ENCODE measurements at regions not wholly inside any gene's neighbourhood (a gene's known extent, or its start where the extent isn't known, plus 50 kb on each side); places are given as distances from the start of the nearest gene placed in this dataset.

DNA sequence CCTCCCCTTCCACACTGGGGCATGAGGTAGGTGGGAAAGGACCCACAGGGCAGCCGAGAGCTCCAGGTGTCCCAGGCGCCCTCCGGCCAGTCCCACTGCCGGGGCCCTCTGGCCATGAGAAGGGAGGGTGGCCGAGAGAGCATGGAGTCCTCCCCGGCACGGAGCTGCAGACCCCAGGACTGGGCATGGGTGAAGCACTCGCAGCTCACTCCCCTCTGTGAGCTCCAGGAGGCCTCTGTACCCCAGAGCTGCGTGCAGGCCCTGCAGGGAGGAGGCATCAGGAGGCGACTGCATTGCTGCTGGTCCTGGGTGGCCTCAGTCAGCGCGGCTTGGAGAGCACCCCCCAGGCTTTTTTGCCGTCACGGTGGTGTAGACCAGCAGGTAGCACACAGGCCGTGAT is 80.1 kb upstream of the TTC34 start:
- H3K4me3 ChIP-seq (ENCODE audit: low read depth, low read length, poor library complexity, severe bottlenecking), result no peak overlapping the region
- no peaks in the 10 kb centered on the region for H4K20me1 ChIP-seq (ENCODE audit: insufficient read depth, low read length)
- no peaks in the 10 kb centered on the region for H3K9me3 ChIP-seq (ENCODE audit: low read length)
- H3K4me2 ChIP-seq (ENCODE audit: low read length), result no peak overlapping the region
- H3K9me2 ChIP-seq (ENCODE audit: low read depth, low read length), result no peaks in the 10 kb centered on the region
- no peak overlapping the region for H3K27ac ChIP-seq (ENCODE audit: low read depth, low read length, poor library complexity, severe bottlenecking)
- TF ChIP-seq, protein P1, sequence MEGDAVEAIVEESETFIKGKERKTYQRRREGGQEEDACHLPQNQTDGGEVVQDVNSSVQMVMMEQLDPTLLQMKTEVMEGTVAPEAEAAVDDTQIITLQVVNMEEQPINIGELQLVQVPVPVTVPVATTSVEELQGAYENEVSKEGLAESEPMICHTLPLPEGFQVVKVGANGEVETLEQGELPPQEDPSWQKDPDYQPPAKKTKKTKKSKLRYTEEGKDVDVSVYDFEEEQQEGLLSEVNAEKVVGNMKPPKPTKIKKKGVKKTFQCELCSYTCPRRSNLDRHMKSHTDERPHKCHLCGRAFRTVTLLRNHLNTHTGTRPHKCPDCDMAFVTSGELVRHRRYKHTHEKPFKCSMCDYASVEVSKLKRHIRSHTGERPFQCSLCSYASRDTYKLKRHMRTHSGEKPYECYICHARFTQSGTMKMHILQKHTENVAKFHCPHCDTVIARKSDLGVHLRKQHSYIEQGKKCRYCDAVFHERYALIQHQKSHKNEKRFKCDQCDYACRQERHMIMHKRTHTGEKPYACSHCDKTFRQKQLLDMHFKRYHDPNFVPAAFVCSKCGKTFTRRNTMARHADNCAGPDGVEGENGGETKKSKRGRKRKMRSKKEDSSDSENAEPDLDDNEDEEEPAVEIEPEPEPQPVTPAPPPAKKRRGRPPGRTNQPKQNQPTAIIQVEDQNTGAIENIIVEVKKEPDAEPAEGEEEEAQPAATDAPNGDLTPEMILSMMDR (IDR thresholded peaks at IDR 0.05; ENCODE audit: low read length), result no peak
- TF ChIP-seq EZH2 (IDR thresholded peaks at IDR 0.05; ENCODE audit: borderline replicate concordance, low read length), result no peak
- H3K36me3 ChIP-seq (ENCODE audit: insufficient read depth, low read length), result no peaks in the 10 kb centered on the region
- H3K27me3 ChIP-seq (ENCODE audit: insufficient read depth, low read length), result 0 out of 2 replicates have a peak, but pooled peaks cover 3% of the 10 kb centered on the region
- H3F3A ChIP-seq (ENCODE audit: insufficient read depth, low read length), result no peaks in the 10 kb centered on the region
- H2AFZ ChIP-seq (ENCODE audit: low read length), result no peak overlapping the region
- no peak overlapping the region for H3K9ac ChIP-seq (ENCODE audit: low read length)
- H3K4me1 ChIP-seq (ENCODE audit: insufficient read depth, low read length, severe bottlenecking), result no peaks in the 10 kb centered on the region
- H3K79me2 ChIP-seq (ENCODE audit: insufficient read depth, low read length), result no peaks in the 10 kb centered on the region

DNA sequence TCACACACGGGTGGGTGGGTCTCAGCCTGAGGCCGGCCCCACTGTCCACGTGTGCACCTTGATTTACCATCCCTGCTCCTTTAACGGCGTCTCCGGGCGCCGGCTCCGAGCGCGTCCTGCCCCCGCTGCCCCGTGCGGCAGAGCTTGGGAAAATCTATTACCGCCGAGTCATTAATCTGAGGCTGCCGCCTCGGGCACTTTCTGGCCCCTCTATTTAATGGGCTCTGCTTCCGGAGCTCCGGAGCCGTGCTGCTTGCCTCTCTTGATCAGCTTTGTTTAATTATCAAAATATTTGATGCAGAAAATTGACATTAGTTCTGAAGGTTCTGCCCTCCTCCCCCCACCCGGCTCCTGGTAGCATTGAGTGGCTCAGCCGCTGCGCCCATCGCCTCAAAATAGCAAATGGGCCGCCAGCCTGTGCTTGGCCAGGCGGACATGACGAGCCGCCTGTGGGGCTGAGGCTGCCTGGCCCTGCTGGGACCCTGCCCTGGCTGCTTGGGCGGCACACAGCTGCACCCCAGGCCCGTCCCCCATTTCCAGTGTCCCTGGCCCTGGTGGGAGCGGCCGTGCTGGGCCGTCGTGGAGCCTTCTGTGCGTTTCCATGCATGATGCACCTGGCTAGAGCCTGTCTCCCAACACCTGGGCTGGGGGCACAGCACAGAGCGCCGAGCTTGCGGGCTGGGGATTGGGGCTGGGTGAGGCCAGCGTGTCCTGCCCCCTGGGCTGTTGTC is 81.6 kb upstream of the TTC34 start:
- TF ChIP-seq, protein P1 (IDR thresholded peaks at IDR 0.05; ENCODE audit: low read length), result no peak
- no peak for TF ChIP-seq EZH2 (IDR thresholded peaks at IDR 0.05; ENCODE audit: borderline replicate concordance, low read length)
- Histone ChIP-seq H3K27ac (ENCODE audit: low read depth, low read length, poor library complexity, severe bottlenecking) (no peak overlapping the region), H3K36me3 (ENCODE audit: insufficient read depth, low read length) (no peaks in the 10 kb centered on the region), H3K9me2 (ENCODE audit: low read depth, low read length) (no peaks in the 10 kb centered on the region), H3K4me1 (ENCODE audit: insufficient read depth, low read length, severe bottlenecking) (no peaks in the 10 kb centered on the region), H3K4me2 (ENCODE audit: low read length) (no peak overlapping the region), H3K4me3 (ENCODE audit: low read depth, low read length, poor library complexity, severe bottlenecking) (no peak overlapping the region), H2AFZ (ENCODE audit: low read length) (no peak overlapping the region), H3F3A (ENCODE audit: insufficient read depth, low read length) (no peaks in the 10 kb centered on the region), H3K79me2 (ENCODE audit: insufficient read depth, low read length) (no peaks in the 10 kb centered on the region), H3K9me3 (ENCODE audit: low read length) (no peaks in the 10 kb centered on the region), H3K9ac (ENCODE audit: low read length) (no peak overlapping the region), H3K27me3 (ENCODE audit: insufficient read depth, low read length) (0 out of 2 replicates have a peak, but pooled peaks cover 3% of the 10 kb centered on the region), H4K20me1 (ENCODE audit: insufficient read depth, low read length) (no peaks in the 10 kb centered on the region)

DNA sequence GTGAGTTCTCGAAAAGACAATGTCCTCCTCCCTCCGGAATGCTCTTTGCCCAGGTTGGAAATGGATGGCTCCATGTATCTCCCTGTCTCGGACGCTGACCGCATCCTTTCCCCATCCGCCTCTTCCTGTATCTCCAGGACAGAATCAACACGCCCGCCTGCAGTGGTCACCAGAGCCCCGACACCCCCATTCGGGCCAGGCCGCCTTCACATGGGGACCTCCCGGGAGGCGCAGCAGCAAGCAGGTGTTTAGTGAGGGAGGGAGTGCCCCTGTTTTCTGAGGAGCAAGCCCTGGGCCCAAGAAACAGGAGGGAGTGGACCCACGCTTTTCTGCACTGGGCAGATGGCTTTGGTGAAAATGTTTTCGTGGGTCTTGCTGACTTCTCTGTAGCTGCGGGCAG is 83.5 kb upstream of the TTC34 start:
- no peak for TF ChIP-seq EZH2 (IDR thresholded peaks at IDR 0.05; ENCODE audit: borderline replicate concordance, low read length)
- TF ChIP-seq, protein P1 (IDR thresholded peaks at IDR 0.05; ENCODE audit: low read length), result no peak
- Histone ChIP-seq H3K4me3 (ENCODE audit: low read depth, low read length, poor library complexity, severe bottlenecking) (no peak overlapping the region), H3F3A (ENCODE audit: insufficient read depth, low read length) (no peaks in the 10 kb centered on the region), H2AFZ (ENCODE audit: low read length) (no peak overlapping the region), H3K27ac (ENCODE audit: low read depth, low read length, poor library complexity, severe bottlenecking) (no peak overlapping the region), H3K9me3 (ENCODE audit: low read length) (no peaks in the 10 kb centered on the region), H3K4me1 (ENCODE audit: insufficient read depth, low read length, severe bottlenecking) (no peaks in the 10 kb centered on the region), H3K36me3 (ENCODE audit: insufficient read depth, low read length) (no peaks in the 10 kb centered on the region), H3K27me3 (ENCODE audit: insufficient read depth, low read length) (0 out of 2 replicates have a peak, but pooled peaks cover 3% of the 10 kb centered on the region), H3K79me2 (ENCODE audit: insufficient read depth, low read length) (no peaks in the 10 kb centered on the region), H3K4me2 (ENCODE audit: low read length) (no peak overlapping the region), H4K20me1 (ENCODE audit: insufficient read depth, low read length) (no peaks in the 10 kb centered on the region), H3K9me2 (ENCODE audit: low read depth, low read length) (no peaks in the 10 kb centered on the region), H3K9ac (ENCODE audit: low read length) (no peak overlapping the region)

Data from OCI-LY1 (cell line).